ENCODE measurements at regions not wholly inside any gene's neighbourhood (a gene's known extent, or its start where the extent isn't known, plus 50 kb on each side); places are given as distances from the start of the nearest gene placed in this dataset.

- POLR2A ChIA-PET: no interaction called here
- intact Hi-C loops (cut with micrococcal nuclease): no loop called here
- Mint-ChIP-seq H3K9me3 (peaks cover 2% of the 10 kb centered on the region), H3K36me3 (ENCODE audit: low read depth) (no peaks in the 10 kb centered on the region), H3K4me3 (no peak overlapping the region), H3K27ac (no peak overlapping the region), H3K27me3 (no peaks in the 10 kb centered on the region), H3K4me1 (ENCODE audit: low read depth) (no peaks in the 10 kb centered on the region)
- CTCF ChIA-PET: no interaction called here
- TF ChIP-seq, protein P1, sequence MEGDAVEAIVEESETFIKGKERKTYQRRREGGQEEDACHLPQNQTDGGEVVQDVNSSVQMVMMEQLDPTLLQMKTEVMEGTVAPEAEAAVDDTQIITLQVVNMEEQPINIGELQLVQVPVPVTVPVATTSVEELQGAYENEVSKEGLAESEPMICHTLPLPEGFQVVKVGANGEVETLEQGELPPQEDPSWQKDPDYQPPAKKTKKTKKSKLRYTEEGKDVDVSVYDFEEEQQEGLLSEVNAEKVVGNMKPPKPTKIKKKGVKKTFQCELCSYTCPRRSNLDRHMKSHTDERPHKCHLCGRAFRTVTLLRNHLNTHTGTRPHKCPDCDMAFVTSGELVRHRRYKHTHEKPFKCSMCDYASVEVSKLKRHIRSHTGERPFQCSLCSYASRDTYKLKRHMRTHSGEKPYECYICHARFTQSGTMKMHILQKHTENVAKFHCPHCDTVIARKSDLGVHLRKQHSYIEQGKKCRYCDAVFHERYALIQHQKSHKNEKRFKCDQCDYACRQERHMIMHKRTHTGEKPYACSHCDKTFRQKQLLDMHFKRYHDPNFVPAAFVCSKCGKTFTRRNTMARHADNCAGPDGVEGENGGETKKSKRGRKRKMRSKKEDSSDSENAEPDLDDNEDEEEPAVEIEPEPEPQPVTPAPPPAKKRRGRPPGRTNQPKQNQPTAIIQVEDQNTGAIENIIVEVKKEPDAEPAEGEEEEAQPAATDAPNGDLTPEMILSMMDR (IDR thresholded peaks at IDR 0.05): no peak
- ATAC-seq (no peak), DNase-seq (no peak)
Observed at GRCh38 chr12:128190052-128190451, 76.9 kb upstream of the TMEM132C start.

DNA sequence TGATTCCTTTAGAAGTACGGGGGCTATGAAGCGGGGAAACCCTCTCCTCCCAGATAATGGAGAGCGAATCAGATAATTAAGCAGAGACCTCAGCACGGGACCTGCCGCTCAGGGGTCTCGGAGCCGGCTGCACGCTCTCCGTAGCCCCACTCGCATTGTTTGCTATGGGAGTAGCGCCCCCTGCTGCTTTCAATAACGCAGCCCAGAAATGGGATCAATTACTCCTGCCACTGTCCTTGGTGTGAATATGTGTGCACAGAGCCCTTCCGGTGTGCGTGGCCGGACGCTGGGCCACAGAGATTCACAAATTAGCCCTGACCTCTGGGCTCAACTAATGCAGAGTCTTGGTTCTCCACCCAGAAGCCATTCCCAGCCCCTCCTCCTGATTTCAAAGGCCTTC is 76.4 kb upstream of the TMEM132C start:
- Mint-ChIP-seq H3K27me3 (no peaks in the 10 kb centered on the region), H3K36me3 (ENCODE audit: low read depth) (no peaks in the 10 kb centered on the region), H3K9me3 (peaks cover 2% of the 10 kb centered on the region), H3K4me3 (no peak overlapping the region), H3K27ac (no peak overlapping the region), H3K4me1 (ENCODE audit: low read depth) (no peaks in the 10 kb centered on the region)
- TF ChIP-seq, protein P1 (IDR thresholded peaks at IDR 0.05): peak; percentile 35
- DNase-seq (no peak), ATAC-seq (no peak)
- intact Hi-C loops (cut with micrococcal nuclease): no loop called here
- POLR2A ChIA-PET: no interaction called here
- CTCF ChIA-PET: no interaction called here

- no peak overlapping the region for H3K4me3 Mint-ChIP-seq
- no peaks in the 10 kb centered on the region for H3K27me3 Mint-ChIP-seq
- peaks cover 2% of the 10 kb centered on the region for H3K9me3 Mint-ChIP-seq
- ATAC-seq (no peak), DNase-seq (no peak)
- no peaks in the 10 kb centered on the region for H3K4me1 Mint-ChIP-seq (ENCODE audit: low read depth)
- ChIA-PET POLR2A (no interaction called here), CTCF (no interaction called here)
- intact Hi-C loops (cut with micrococcal nuclease): no loop called here
- TF ChIP-seq, protein P1 (IDR thresholded peaks at IDR 0.05): no peak
- no peaks in the 10 kb centered on the region for H3K36me3 Mint-ChIP-seq (ENCODE audit: low read depth)
- no peak overlapping the region for H3K27ac Mint-ChIP-seq
Observed at GRCh38 chr12:128191380-128191779, 75.6 kb upstream of the TMEM132C start.

- H3K27me3 Mint-ChIP-seq: no peaks in the 10 kb centered on the region
- no peaks in the 10 kb centered on the region for H3K36me3 Mint-ChIP-seq (ENCODE audit: low read depth)
- TF ChIP-seq, protein P1 (IDR thresholded peaks at IDR 0.05): no peak
- peaks cover 9% of the 10 kb centered on the region for H3K9me3 Mint-ChIP-seq
- CTCF ChIA-PET: no interaction called here
- H3K4me1 Mint-ChIP-seq (ENCODE audit: low read depth): no peaks in the 10 kb centered on the region
- DNase-seq (no peak), ATAC-seq (no peak)
- intact Hi-C loops (cut with micrococcal nuclease): no loop called here
- no peak overlapping the region for H3K4me3 Mint-ChIP-seq
- H3K27ac Mint-ChIP-seq: no peak overlapping the region
- POLR2A ChIA-PET: no interaction called here
Observed at GRCh38 chr12:128204711-128205110, 62.3 kb upstream of the TMEM132C start.

DNA sequence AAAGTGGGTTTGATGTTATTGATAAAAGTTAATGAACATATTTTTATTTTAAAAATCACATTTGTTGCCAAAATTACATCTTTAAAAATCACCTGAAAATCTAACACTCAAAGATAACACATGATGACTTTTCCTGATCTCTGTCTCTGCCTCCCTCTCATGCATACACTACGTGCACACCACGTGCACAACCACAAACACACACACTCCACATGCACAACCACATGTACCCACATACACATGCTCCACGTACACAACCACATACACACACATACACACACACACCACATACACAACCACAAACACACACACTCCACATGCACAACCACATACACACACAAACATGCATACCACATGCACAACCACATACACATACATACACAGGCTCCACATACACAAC is 61.8 kb upstream of the TMEM132C start:
- Mint-ChIP-seq H3K4me1 (ENCODE audit: low read depth) (no peaks in the 10 kb centered on the region), H3K36me3 (ENCODE audit: low read depth) (no peaks in the 10 kb centered on the region), H3K27me3 (no peaks in the 10 kb centered on the region), H3K27ac (no peak overlapping the region), H3K4me3 (no peak overlapping the region), H3K9me3 (peaks cover 7% of the 10 kb centered on the region)
- TF ChIP-seq, protein P1 (IDR thresholded peaks at IDR 0.05): no peak
- intact Hi-C loops (cut with micrococcal nuclease): no loop called here
- no peak for ATAC-seq
- ChIA-PET POLR2A (no interaction called here), CTCF (no interaction called here)
- DNase-seq: no peak
